ENCODE measurements at regions not wholly inside any gene's neighbourhood (a gene's known extent, or its start where the extent isn't known, plus 50 kb on each side); places are given as distances from the start of the nearest gene placed in this dataset.

DNA sequence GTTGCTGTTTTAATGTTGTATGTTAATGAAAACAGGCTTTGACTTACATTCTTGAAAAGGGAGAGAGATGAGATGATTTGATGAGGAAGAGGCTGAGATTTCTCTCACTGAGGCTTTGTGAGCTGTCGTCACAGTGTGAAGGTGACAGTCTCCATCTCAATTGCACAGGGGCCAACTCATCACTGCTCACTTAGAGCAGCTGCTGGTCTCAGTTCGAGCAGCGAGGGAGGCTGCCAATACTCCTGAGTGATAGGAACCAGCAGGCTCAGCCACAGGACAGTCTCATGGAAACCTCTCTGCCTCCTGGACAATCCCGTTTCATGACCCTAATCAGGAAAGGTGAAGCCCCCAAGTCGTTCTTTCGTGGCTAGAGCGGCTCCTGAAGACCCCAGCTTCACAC, 170.7 kb upstream of the SOX11 start:
- ATAC-seq (no peak), DNase-seq (ENCODE audit: low spot score in 2 of 2) (no peak)
- no peaks in the 10 kb centered on the region for H3K4me1 Mint-ChIP-seq
- H3K9me3 Mint-ChIP-seq = peaks cover 3% of the 10 kb centered on the region
- H3K4me3 Mint-ChIP-seq = no peak overlapping the region
- H3K36me3 Mint-ChIP-seq = no peaks in the 10 kb centered on the region
- H3K27ac Mint-ChIP-seq = no peak overlapping the region

DNA sequence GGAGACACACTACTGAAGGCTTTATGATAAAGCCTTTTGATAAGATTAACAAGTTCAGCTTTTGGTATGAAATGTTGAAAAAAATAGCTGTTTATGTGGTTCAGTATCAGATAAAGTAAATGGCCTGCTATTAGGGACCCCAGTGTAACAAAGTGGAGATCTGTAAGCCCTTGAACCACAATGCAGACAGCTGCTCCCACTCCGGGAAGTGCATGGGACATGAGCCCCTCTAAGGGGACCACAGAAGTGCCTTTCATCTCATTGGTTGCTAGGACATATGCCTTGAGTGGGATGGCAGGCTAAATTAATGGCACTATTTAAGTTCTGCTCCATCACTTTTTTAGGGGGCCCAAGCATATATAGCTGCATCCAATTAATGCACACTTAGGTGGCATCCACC, 167.6 kb upstream of the SOX11 start:
- ATAC-seq = no peak

DNA sequence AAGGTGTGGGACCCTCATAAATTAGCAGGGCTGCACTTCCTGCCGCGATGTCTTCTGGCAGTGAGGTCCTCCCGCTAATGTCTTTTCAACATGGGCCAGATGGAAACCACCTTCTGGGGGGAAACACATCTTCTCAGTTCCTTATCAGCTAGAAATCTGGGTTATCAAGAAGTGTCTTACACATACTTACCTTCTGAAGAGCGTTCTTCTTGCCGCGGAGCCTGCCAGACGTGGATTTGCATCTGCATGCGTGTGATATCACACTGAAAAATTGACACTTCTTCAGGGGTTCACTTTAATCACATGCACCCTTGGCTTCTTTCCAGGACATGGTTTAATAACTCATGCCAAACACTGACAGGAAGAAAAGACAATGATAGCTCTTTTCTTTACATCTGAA, 163.5 kb upstream of the SOX11 start:
- Mint-ChIP-seq H3K36me3 (no peaks in the 10 kb centered on the region), H3K4me1 (no peaks in the 10 kb centered on the region), H3K4me3 (no peak overlapping the region), H3K9me3 (peaks cover 9% of the 10 kb centered on the region), H3K27ac (no peak overlapping the region)
- DNase-seq (ENCODE audit: low spot score in 2 of 2) (no peak), ATAC-seq (no peak)

More for the DNA sequence above, 167.6 kb upstream of the SOX11 start:
- Mint-ChIP-seq H3K27ac (no peak overlapping the region), H3K36me3 (no peaks in the 10 kb centered on the region), H3K4me1 (no peaks in the 10 kb centered on the region), H3K4me3 (no peak overlapping the region), H3K9me3 (peaks cover 7% of the 10 kb centered on the region)
- no peak for DNase-seq (ENCODE audit: low spot score in 2 of 2)

DNA sequence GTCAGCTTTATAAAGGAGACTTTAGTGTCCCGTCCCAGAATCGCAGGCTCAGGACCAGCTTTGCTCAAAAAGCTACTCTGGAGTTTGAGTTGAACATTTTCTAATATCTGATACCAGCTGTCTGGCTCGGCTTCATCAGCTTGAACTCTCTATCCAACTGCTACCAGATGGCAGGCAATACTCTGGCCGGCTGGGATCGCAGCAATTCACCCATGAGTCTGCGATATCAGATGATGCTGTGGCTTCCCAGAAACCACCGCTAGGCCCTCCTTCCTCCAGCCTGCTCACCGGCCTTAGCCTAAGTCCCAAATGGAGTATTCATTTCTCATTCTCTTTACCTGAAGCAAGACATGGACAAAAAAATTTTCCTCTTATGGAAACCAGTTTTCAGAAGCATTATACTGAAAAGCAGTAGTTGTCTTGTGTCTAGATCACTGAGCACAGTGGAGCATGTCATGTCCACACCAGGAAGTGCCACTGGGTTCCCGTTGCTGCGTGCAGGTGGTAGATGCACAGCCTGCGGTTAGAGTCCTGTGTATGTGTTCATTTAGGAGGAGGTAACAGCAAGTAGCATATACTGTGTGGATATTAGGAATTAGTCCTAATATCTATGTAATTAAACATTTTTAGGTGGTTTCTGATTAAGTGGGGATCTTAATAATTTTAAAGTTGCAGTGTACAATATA, 162.0 kb upstream of the SOX11 start:
- DNase-seq (ENCODE audit: low spot score in 2 of 2) (no peak), ATAC-seq (no peak)
- Mint-ChIP-seq H3K36me3 (no peaks in the 10 kb centered on the region), H3K4me3 (no peak overlapping the region), H3K4me1 (no peaks in the 10 kb centered on the region), H3K27ac (no peak overlapping the region), H3K9me3 (peaks cover 9% of the 10 kb centered on the region)

DNA sequence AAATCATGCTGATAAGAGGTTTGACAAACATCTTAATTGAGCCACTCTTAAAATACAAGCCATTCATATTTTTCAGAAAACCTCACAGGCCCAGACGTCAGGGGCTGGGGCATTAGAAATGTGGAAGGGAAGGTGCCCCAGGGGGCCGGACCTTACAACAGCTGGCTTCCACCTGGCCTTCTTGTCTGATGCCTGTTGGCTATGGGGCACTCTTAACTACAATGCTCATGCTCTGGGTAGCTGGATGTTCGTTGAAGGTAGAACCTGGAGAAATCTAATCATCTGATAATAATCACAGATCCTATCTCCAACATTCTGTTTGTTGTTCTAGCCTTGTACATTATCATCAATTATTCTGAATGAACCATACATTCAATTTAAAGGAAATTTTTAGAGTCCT, 156.9 kb upstream of the SOX11 start:
- no peaks in the 10 kb centered on the region for H3K4me1 Mint-ChIP-seq
- H3K4me3 Mint-ChIP-seq = no peak overlapping the region
- ATAC-seq = no peak
- no peak for DNase-seq (ENCODE audit: low spot score in 2 of 2)
- H3K9me3 Mint-ChIP-seq = peaks cover 10% of the 10 kb centered on the region
- no peak overlapping the region for H3K27ac Mint-ChIP-seq
- no peaks in the 10 kb centered on the region for H3K36me3 Mint-ChIP-seq

DNA sequence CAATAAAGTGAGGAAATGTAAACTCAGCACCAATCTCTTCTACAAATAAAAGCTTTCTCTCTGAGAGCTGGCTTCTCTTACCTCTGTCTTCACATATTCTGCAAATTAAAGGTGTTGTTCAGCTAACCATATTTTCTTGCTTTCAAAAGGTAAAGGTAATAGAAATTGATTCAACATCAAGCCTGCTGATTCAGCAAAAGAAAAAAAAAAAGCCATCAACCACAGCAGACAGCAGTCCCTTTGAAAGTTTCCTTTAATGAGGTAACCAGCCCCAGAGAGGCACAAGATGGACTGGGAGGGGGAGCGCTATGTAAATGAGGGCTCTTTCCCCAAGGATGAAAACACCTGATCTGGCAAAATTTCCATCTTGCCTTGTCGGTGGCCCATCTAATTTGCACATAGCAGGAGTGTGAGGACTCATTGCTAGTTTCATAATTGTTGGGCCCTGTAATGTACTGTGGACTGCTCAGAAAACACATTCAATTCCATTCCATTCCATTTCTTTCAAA, 154.9 kb upstream of the SOX11 start:
- no peak for DNase-seq (ENCODE audit: low spot score in 2 of 2)

DNA sequence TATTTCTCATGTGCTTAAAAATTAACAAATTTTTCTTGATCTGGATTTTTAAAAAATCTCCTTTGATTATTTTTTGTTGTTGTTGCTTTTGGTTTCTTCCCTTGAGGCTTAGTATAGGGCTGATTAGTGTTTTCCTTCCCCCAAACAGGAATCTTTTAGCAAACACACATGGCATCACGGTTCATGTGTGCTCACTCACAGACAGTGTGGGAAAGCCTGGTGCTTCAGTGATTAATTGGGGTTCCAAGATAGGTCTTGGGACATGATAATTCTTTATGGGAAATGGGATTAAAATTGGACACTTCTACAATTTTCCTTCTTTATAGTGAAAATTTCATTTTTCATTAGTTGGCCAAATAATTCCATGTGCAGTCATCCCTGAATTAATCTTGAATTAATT, 153.9 kb upstream of the SOX11 start:
- Mint-ChIP-seq H3K4me3 (no peak overlapping the region), H3K27ac (no peak overlapping the region), H3K4me1 (no peaks in the 10 kb centered on the region), H3K36me3 (no peaks in the 10 kb centered on the region), H3K9me3 (peaks cover 8% of the 10 kb centered on the region)
- DNase-seq (ENCODE audit: low spot score in 2 of 2) (no peak), ATAC-seq (no peak)

More for the DNA sequence above, 154.9 kb upstream of the SOX11 start:
- no peaks in the 10 kb centered on the region for H3K36me3 Mint-ChIP-seq
- H3K9me3 Mint-ChIP-seq = peaks cover 9% of the 10 kb centered on the region
- no peaks in the 10 kb centered on the region for H3K4me1 Mint-ChIP-seq
- H3K27ac Mint-ChIP-seq = no peak overlapping the region
- H3K4me3 Mint-ChIP-seq = no peak overlapping the region
- ATAC-seq = no peak

DNA sequence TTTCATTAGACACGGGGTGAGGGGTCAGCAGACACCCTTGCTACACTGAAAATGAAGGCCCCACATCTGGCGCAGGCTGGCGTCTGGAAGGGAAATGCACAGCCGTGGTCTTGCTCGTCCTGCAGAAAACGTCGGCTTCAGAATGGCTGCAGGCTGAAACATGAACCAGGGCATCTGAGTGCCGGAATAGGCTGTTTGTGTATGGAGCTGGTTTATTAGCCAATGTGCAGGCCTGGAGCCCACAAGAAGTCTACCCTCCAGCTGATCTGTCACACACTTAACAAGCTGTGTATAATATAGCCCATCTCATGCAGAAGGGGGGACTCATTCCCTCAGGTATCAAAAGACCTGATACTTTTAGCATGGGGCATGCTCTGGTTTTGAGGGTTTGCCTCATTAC, 153.4 kb upstream of the SOX11 start:
- ATAC-seq = no peak
- peaks cover 9% of the 10 kb centered on the region for H3K9me3 Mint-ChIP-seq
- no peak overlapping the region for H3K27ac Mint-ChIP-seq
- H3K4me3 Mint-ChIP-seq = no peak overlapping the region
- no peaks in the 10 kb centered on the region for H3K36me3 Mint-ChIP-seq
- H3K4me1 Mint-ChIP-seq = no peaks in the 10 kb centered on the region
- no peak for DNase-seq (ENCODE audit: low spot score in 2 of 2)

DNA sequence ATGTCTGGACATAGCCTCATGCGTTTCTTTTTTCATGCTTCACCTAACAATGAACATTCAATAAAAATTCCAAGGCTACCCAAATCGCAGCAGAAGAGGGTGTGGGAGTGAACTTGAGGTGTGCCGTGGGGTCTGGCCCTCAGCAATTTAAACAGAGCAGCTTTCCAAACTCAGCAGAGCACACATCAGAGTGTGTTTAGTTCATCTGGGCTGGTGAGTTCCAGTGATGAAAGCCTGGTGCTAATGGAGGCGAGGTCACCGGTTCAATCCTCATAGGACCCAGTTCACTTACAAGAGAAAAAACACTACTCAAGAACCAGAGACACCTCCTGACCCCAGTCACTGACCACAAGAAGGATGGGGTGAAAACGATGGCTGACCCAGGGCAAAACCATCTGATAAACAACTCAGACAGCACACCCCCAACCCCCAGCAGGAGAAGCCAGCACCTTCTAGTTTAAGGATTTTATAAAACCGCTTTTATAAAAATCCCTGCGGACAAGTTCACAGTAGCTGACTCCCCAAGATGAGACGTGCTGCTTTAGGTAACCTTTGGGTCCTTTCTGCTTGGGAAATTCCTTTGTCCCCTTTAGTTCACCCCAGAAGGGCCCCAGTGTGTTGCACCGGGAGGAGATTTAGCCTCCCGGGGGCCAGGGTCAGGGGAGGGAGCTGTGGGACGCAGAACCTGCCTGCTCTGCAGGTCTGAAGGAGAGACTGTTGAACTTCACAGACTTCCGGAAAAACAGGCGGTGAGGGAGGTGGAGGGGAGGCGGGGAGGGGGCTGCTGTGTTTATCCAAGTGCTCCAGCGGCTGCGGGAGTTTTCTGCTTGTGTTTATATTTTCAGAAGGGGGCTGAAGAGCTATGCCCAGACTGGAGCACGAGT, 152.7 kb upstream of the SOX11 start:
- H3K27ac Mint-ChIP-seq = no peak overlapping the region
- H3K9me3 Mint-ChIP-seq = peaks cover 9% of the 10 kb centered on the region
- ATAC-seq = no peak
- DNase-seq (ENCODE audit: low spot score in 2 of 2) = no peak
- no peak overlapping the region for H3K4me3 Mint-ChIP-seq
- H3K4me1 Mint-ChIP-seq = no peaks in the 10 kb centered on the region
- no peaks in the 10 kb centered on the region for H3K36me3 Mint-ChIP-seq

DNA sequence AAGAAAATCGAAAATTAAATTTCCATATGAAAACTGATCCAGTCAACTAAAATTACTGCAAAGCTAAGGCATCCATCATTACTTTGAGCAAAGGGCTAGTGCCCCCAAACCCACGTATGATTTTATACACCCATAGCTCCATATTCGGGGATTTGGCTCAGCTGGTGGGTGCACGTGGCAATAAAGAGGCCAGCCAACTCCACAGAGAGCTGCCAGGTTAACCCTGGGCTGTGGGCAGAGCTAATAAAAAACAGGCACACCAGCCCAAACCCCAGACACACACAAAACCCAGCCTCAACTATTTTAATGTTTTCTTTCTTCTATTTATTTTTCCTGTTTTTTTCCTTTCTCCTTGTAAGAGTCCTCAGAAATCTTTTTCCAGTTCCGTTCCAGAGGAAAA, 151.3 kb upstream of the SOX11 start:
- no peak for DNase-seq (ENCODE audit: low spot score in 2 of 2)
- H3K4me3 Mint-ChIP-seq = no peak overlapping the region
- no peak for ATAC-seq
- H3K36me3 Mint-ChIP-seq = no peaks in the 10 kb centered on the region
- H3K27ac Mint-ChIP-seq = no peak overlapping the region
- peaks cover 9% of the 10 kb centered on the region for H3K9me3 Mint-ChIP-seq
- H3K4me1 Mint-ChIP-seq = no peaks in the 10 kb centered on the region

DNA sequence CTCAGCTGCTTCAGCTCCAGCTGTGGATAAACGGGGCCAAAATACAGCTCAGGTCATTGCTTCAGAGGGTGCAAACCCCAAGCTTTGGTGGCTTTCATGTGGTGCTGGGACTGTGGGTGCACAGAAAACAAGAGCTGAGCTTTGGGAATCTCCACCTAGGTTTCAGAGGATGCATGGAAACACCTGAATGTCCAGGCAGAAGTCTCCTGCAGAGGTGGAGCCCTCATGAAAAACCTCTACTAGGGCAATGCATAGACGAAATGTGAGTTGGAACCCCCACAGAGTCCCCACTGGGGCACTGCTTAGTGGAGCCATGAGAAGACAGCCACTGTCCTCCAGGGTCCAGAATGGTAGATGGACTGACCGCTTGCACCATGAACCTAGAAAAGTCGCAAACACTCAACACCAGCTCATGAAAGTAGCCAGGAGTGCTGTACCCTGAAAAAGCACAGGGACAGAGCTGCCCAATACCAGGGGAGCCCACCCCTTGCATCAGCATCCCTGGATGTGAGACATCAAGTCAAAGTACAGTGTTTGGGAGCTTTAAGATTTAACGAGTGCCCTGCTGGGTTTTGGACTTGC, 147.9 kb upstream of the SOX11 start:
- H3K36me3 Mint-ChIP-seq = no peaks in the 10 kb centered on the region
- peaks cover 5% of the 10 kb centered on the region for H3K9me3 Mint-ChIP-seq
- H3K27ac Mint-ChIP-seq = no peak overlapping the region
- ATAC-seq = no peak
- no peak for DNase-seq (ENCODE audit: low spot score in 2 of 2)
- H3K4me1 Mint-ChIP-seq = no peaks in the 10 kb centered on the region
- no peak overlapping the region for H3K4me3 Mint-ChIP-seq

DNA sequence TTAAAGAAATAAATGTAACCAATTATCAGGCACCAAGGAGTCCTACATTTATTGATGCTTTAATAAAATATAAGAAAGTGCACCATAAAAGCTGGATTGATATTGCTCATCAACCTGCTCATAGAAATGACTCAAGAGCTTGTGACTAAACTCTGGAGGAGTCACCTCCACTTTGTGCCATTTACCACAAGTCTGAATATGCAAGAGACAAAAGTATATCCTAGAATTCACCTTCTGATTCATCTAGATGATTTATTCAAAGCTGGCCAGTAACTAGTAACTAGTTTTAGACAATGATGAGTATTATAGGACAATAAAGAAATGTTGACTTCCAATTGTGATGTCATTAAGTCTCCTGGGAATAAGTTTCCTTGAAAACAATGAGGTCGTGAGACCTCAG, 146.0 kb upstream of the SOX11 start:
- no peaks in the 10 kb centered on the region for H3K4me1 Mint-ChIP-seq
- peaks cover 3% of the 10 kb centered on the region for H3K9me3 Mint-ChIP-seq
- H3K4me3 Mint-ChIP-seq = no peak overlapping the region
- H3K27ac Mint-ChIP-seq = no peak overlapping the region
- H3K36me3 Mint-ChIP-seq = no peaks in the 10 kb centered on the region
- ATAC-seq = no peak
- no peak for DNase-seq (ENCODE audit: low spot score in 2 of 2)

DNA sequence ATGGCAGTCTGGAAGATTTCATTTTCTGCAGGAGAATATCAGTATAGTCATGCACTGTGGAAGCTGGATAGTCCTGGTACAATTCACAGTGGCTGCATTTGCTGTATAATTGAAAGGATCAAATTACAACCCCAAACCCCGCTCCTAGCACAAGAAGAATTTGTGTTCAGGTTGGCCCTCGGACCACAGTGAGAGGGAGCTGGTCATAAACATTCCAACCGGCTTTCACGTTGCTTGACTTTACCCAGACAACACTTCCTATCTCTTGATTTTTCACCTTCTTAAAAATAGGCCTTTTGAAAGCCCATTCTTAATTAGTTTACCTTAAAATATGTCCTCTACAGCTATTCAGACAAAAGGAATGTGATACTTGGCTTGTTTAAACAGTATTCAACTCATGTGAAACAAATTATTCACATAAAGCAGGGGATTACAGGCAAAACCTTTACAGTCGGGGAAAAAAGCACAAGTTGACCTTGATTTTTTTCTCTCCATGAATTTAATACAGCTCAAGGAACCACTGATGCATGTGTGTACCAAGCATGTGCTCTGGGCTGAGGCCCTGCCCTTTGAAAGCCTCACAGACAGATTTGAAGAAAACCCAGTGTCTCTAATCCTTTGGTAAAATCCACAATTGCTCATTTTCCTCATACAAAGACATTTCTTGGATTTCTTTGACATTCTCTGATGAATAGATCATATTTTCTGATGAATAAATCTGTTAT, 143.0 kb upstream of the SOX11 start:
- Mint-ChIP-seq H3K4me1 (no peaks in the 10 kb centered on the region), H3K36me3 (no peaks in the 10 kb centered on the region), H3K4me3 (no peak overlapping the region), H3K9me3 (peaks cover 10% of the 10 kb centered on the region), H3K27ac (no peak overlapping the region)
- ATAC-seq (no peak), DNase-seq (ENCODE audit: low spot score in 2 of 2) (no peak)

DNA sequence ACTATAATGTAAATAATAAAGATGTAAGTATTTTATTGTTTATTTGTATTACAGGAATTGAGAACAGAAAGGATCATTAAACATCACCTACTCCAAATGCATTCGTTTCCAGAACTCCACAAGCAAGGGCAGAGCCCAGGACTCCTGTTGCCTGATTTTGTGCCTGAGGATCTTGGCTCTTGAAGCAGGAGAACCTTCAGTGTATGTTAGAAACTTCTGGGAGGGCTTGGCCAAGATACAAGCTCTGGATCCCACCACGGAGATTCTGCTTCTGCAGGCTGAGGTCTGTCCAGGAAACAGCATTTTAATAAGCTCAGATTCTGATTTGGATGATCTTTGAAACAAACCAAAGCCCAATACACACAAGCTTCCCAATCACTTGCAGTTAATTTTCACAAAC, 142.4 kb upstream of the SOX11 start:
- Mint-ChIP-seq H3K36me3 (no peaks in the 10 kb centered on the region), H3K27ac (no peak overlapping the region), H3K4me3 (no peak overlapping the region), H3K4me1 (no peaks in the 10 kb centered on the region), H3K9me3 (peaks cover 10% of the 10 kb centered on the region)
- ATAC-seq (no peak), DNase-seq (ENCODE audit: low spot score in 2 of 2) (no peak)

DNA sequence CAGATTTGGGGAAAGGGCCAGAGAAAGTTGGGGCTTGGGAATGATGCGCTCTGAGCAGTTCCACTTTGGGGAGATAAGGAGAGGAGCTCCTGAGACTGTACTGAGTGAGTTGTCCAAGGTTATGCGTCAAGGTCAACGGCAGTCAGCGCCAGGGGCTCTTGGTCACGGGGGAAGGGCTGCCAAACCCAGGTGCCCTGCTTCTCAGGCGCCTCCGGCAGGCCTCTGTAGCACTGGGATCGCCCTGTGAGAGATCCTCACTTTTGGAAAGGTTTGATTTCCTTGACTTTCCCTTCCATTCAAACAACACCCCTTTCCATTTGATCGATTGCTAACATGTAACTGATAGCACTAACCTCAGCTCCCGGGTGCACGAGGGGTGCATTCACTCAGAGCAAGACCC, 136.5 kb upstream of the SOX11 start:
- no peak for ATAC-seq
- Mint-ChIP-seq H3K36me3 (no peaks in the 10 kb centered on the region), H3K9me3 (peaks cover 16% of the 10 kb centered on the region), H3K4me3 (no peak overlapping the region), H3K27ac (no peak overlapping the region), H3K4me1 (no peaks in the 10 kb centered on the region)
- no peak for DNase-seq (ENCODE audit: low spot score in 2 of 2)
